ENCODE measurements at regions not wholly inside any gene's neighbourhood (a gene's known extent, or its start where the extent isn't known, plus 50 kb on each side); places are given as distances from the start of the nearest gene placed in this dataset.

DNA sequence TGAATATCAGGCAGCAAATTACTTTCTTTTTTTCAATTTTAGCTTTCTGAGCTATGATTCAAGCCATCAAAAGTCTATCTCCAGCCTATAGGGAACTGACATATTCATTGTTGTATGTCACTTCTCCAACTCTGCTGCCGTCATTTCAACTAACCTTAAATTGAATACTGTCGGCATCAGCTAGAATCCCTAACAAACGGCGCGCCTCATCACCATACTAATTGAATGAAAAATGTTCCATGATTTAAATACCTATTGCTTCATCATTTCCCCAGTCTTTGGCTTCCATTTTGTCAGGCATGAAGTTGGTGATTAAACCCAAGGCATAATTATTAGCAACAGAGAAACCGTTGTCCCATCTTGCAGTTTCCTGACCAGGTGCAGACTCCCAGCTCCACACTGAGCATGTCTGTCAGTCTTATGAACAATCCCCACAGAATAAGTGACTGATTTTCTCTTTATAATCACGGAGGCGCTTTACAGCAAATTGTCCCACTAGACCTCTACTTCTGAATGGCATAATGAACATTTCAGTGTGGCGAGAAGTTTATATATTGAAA lies 83.5 kb upstream of the NPY start:
- no peak for DNase-seq (ENCODE audit: low spot score)

DNA sequence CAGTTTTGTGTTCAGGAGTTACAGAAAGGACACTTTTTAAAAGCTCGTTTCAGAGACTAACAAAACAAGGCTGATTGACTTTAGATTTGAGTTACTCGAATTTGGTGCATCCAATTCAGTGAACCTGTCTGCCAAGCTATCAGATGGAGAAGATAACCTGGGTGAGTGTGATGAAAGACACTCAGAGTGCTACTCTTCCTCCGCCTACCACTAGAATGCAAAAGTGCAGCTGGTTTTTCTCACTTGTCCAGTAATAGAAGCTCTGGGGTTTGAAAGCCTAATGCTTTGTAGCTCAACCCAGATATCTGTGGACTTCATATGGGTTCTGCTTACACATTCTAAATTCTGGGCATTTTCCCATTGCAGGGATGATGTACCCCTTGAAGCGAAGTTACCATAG lies 82.8 kb upstream of the NPY start:
- no peak for DNase-seq (ENCODE audit: low spot score)

DNA sequence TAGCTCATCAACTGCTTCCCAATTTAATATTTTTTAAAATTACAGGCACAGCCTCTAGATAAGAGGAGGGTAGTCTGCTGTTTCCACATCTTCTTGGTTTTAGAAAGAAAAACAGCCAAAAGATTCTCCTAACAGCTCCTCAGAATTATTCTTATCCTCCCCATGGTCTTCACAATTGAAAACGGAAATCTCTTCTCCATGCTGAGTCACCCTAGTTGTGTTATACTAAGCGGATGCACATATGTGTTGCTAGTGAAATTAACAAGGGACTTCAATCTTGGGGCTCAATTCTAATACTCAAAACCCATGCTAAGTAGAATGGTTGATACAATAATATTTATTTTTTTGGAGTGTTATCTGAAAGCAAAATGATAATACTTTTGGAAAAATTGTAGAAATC lies 71.9 kb upstream of the NPY start:
- DNase-seq (ENCODE audit: low spot score), result no peak

DNA sequence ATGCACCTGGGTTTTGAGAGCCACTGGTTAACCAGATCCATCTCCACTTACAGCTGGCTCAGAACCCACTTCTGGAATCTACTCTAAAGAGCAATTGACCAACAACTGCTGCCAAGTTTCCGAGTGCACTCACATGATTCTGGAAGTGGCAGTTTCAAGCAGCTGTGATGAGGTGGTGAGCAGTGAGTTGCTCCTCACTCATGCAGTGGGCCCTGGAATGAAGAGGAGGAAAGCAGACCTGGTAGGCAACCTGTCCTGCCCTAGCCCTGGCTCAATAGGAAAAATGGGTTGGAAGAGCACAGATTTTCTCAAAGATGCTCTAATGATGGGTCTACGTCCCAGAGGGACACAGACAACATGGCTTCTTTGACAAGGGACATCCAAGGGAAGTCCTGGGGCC lies 70.7 kb upstream of the NPY start:
- DNase-seq (ENCODE audit: low spot score), result no peak

DNA sequence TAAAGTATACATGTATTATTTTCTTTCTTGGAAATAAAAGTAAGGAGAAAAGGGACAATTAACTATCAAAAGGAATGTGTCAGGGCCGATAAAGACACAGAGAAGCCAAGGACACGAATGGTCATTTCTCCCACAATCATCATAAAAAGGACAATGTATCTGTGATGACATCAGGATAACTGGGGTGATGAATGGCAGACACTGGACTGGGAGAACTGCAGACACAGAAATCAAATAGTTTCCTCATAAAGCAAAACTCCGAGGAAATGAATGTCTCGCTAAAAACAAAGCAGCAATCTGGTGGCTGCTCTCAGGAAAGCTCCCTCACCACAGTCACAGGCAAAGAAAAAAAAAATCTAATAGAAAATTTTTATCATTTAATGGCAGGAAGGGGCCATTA lies 69.3 kb upstream of the NPY start:
- DNase-seq (ENCODE audit: low spot score), result no peak

DNA sequence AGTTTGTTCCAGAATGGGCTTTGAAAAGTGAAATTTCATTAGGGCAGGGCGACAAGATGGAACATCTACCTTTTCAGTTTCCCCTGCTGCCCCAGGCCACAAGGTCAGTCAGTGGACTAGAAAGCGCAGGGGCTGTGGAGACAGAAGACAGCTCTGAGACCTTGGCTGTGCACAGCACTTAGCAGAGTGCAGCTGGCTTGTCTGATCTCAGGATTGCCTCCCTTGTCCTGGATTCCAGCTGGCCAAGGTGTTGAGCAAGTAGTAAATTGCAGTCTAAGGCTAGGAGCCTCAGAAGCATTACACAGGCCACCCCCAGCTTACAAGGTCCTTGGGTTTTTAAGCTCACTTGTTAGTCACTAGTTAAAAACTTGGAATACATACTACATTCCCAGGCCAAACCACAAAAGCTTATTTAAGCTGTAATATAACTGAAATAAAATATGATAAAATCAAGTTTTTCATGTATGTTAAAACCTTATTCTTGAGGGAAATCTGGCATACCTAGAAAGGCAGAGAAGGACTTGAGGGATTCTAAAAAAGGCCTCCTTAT lies 67.3 kb upstream of the NPY start:
- no peak for DNase-seq (ENCODE audit: low spot score)

DNA sequence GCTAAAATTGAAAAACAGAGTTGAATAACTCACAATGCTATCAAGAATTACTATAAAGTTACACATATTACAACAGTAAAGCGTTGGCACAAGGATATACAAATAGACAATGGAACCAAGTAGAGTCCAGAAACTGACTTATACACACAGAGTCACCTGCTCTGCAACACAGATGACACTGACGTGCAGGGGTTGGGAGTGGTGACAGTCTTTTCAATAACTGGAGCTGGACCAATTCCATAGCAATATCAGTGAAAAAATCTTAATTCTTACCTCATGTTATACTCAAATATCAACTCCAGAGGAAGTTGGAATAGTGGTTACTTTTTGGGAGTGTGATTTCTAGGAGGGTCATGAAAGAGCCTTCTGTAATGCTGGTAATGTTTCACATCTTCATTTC lies 62.5 kb upstream of the NPY start:
- DNase-seq (ENCODE audit: low spot score), result no peak

DNA sequence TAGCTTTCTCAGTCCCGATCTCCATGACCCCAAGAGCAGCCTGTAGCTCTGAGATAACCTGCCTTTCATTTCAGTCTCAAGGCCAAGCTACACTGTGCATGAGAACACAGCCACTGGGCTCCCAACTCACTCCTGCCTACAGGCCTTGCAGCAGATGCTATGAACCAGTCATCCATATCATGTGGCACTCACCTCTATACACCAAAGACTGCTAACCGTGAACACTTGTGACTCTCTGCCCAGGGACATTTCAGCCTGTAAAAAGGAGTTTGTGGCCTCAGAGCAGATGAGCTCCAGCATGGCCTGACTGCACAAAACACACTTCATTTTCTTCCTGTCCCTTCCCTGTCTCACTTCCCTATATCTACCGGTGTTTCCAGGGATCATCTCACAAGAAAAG lies 56.9 kb upstream of the NPY start:
- DNase-seq (ENCODE audit: low spot score), result no peak

DNA sequence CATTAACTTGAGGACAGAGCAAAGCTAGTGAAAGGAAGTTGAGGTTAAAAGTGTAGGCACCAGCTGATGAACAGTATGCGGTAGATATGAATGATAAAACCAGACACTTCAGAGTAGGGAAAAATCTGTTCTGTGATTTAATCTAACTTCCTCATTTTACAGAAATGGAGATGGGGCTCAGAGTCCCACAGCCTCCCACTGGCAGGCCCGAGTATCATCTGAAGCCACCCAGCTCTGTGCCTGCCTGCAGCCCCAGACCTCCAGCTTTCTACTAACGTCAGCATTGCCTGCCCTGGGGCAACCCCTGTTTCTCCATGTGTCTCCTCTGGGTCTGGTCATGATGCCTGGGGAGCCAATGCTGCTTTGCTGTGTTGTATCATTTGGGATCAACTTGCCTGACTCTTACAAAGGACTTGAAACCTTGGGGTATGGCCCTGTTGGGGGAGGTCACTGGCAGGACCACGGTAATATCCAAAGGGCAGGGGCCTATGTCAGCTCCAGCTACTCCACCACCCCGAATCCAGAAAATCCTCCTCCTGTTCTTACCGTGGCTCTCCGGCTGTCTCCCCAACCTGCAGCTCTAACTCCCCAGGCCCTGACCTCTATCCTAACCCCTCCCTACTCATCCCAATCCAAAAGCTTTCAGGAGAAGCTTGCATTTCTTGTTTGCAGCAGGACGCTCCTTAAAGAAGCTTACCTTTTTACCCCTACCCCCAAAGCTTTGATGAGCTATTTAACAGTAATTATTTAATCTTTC lies 56.2 kb upstream of the NPY start:
- no peak for DNase-seq (ENCODE audit: low spot score)

DNA sequence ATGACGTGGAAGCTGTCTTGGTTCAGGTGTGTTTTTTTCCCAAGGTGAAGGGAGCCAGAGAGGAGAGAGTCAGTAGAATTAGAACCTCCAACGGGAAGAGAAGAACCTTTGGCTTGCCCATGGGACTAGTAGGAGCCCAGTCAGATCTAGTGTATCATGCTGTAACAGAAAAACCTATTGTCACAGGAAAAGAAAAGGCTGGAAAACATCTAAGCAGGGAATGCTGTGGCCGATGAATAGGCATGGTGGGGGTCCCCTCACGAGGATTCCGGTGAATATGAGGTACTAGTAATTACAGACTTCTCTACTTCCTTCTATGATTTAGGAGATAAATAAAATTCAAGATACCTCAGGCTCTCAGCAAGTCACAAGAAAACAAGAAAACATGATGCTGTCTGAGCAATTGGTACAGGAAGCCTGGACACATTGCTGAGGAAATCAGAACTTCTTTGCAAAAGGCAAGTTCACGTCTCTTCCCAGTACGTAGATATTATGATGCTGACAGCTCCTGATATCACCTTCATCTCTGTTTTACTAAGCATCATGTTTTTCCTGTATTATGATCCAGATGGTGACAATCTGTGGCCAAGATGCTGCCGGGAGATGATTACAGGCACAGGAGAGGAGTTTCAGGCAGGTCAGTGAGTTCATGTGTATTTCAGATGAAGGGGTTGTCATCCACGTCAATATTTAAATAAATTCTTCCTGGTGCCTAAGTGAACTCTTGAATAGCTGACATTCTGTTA lies 54.3 kb upstream of the NPY start:
- DNase-seq (ENCODE audit: low spot score), result no peak

DNA sequence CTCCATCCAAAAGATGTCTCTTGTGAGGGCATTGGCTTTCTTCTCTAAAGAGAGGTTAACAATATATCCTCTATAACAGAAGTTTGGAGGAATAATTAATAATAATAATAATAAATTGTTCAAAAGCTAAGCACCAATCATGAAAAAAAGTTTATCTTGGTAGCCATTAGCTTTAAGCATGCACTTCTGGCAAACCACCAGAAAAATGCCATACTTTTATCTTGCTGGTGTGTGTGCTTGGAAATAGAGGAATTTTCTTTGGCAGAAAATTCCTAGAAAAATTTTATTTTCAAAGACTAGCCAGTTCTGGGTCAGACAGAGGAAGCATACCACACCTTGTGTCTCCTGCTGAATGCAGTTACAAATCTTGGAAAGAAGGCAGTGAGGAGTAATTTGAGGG lies 52.5 kb upstream of the NPY start:
- DNase-seq (ENCODE audit: low spot score), result no peak

DNA sequence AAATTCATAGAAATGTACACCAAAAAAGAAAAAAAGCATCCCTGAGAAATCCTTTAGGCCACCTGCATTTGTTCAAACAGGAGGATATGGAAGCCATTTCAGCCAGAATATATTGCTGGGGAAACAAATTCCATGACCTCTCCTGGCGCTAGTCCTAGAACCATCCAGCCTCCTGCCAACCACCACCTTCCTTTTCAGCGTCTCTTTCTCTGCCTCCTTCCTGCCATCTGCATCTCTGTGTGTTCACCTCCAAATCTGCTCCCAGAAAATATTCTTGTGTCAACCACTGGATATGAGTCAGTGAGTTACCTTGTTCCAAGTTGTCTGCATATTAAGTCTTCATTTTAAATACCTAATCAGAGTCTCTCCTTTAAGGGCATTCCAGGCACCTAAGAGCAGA lies 50.6 kb upstream of the NPY start:
- DNase-seq (ENCODE audit: low spot score), result no peak

All from COLO829 (cell line).